ENCODE measurements at regions not wholly inside any gene's neighbourhood (a gene's known extent, or its start where the extent isn't known, plus 50 kb on each side); places are given as distances from the start of the nearest gene placed in this dataset.

DNA sequence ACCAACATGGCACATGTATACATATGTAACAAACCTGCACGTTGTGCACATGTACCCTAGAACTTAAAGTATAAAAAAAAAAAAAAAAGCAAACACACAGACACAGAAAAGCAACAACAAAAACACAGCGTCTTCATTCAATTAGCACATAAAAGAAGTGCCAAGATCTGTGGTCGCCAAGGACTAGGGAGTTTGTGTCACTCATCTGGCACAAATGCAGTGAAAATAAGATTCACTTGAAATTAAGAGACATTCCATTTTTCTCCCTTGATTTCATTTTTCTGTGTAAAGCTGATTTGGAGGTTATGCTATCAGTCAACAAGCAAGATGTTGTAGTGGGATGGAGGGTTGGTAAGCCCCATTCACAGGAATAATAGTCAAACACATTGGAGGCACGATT lies 115.3 kb downstream of the FAT4 start:
- TF ChIP-seq, protein P1, sequence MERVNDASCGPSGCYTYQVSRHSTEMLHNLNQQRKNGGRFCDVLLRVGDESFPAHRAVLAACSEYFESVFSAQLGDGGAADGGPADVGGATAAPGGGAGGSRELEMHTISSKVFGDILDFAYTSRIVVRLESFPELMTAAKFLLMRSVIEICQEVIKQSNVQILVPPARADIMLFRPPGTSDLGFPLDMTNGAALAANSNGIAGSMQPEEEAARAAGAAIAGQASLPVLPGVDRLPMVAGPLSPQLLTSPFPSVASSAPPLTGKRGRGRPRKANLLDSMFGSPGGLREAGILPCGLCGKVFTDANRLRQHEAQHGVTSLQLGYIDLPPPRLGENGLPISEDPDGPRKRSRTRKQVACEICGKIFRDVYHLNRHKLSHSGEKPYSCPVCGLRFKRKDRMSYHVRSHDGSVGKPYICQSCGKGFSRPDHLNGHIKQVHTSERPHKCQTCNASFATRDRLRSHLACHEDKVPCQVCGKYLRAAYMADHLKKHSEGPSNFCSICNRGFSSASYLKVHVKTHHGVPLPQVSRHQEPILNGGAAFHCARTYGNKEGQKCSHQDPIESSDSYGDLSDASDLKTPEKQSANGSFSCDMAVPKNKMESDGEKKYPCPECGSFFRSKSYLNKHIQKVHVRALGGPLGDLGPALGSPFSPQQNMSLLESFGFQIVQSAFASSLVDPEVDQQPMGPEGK (CRISPR knock-in tag; IDR thresholded peaks at IDR 0.05), result no peak
- TF ChIP-seq EZH2 (conservative IDR thresholded peaks at IDR 0.05; ENCODE audit: low read depth, low read length), result no peak
- TF ChIP-seq PTBP1 (IDR thresholded peaks at IDR 0.05; ENCODE audit: low read depth, low read length, poor library complexity, severe bottlenecking), result no peak
- TF ChIP-seq YY1 (IDR thresholded peaks at IDR 0.05; ENCODE audit: insufficient read depth, insufficient replicate concordance, low read depth, low read length), result no peak
- TF ChIP-seq ZBTB7A (CRISPR knock-in tag; IDR thresholded peaks at IDR 0.05), result no peak
- no peak for TF ChIP-seq CENPX (CRISPR knock-in tag; IDR thresholded peaks at IDR 0.05)
- no peak for TF ChIP-seq GABPA (IDR thresholded peaks at IDR 0.05; ENCODE audit: low read depth, low read length)
- TF ChIP-seq GABPA (CRISPR knock-in tag; IDR thresholded peaks at IDR 0.05; ENCODE audit: low read depth), result no peak
- TF ChIP-seq, protein P2, sequence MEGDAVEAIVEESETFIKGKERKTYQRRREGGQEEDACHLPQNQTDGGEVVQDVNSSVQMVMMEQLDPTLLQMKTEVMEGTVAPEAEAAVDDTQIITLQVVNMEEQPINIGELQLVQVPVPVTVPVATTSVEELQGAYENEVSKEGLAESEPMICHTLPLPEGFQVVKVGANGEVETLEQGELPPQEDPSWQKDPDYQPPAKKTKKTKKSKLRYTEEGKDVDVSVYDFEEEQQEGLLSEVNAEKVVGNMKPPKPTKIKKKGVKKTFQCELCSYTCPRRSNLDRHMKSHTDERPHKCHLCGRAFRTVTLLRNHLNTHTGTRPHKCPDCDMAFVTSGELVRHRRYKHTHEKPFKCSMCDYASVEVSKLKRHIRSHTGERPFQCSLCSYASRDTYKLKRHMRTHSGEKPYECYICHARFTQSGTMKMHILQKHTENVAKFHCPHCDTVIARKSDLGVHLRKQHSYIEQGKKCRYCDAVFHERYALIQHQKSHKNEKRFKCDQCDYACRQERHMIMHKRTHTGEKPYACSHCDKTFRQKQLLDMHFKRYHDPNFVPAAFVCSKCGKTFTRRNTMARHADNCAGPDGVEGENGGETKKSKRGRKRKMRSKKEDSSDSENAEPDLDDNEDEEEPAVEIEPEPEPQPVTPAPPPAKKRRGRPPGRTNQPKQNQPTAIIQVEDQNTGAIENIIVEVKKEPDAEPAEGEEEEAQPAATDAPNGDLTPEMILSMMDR (CRISPR knock-in tag; IDR thresholded peaks at IDR 0.05), result no peak
- no peak for TF ChIP-seq FOXA1 (IDR thresholded peaks at IDR 0.05)
- no peak for TF ChIP-seq FOXA1 (CRISPR knock-in tag; IDR thresholded peaks at IDR 0.05)
- TF ChIP-seq, protein P3, sequence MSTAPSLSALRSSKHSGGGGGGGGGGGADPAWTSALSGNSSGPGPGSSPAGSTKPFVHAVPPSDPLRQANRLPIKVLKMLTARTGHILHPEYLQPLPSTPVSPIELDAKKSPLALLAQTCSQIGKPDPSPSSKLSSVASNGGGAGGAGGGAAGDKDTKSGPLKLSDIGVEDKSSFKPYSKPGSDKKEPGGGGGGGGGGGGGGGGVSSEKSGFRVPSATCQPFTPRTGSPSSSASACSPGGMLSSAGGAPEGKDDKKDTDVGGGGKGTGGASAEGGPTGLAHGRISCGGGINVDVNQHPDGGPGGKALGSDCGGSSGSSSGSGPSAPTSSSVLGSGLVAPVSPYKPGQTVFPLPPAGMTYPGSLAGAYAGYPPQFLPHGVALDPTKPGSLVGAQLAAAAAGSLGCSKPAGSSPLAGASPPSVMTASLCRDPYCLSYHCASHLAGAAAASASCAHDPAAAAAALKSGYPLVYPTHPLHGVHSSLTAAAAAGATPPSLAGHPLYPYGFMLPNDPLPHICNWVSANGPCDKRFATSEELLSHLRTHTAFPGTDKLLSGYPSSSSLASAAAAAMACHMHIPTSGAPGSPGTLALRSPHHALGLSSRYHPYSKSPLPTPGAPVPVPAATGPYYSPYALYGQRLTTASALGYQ (CRISPR knock-in tag; IDR thresholded peaks at IDR 0.05), result no peak
- no peak for TF ChIP-seq DZIP1 (CRISPR knock-in tag; IDR thresholded peaks at IDR 0.05)
- no peak for TF ChIP-seq EP300 (IDR thresholded peaks at IDR 0.05; ENCODE audit: low read depth in 2 of 2, low read length in 2 of 2)
- TF ChIP-seq EP300 (CRISPR knock-in tag; IDR thresholded peaks at IDR 0.05; ENCODE audit: borderline replicate concordance), result no peak
- no peak for TF ChIP-seq MXD4 (CRISPR knock-in tag; IDR thresholded peaks at IDR 0.05)
- no peak for TF ChIP-seq ZNF160 (CRISPR knock-in tag; IDR thresholded peaks at IDR 0.05)
